A549 (cell line): ENCODE measurements at regions not wholly inside any gene's neighbourhood (a gene's known extent, or its start where the extent isn't known, plus 50 kb on each side); places are given as distances from the start of the nearest gene placed in this dataset.

ENCODE experiments used
- CHD2 ChIP-seq: fragments of 150-350 bp; IDR thresholded peaks from 2 replicates; pipeline ENCODE4 v1.6.1; 2014; ENCODE audit warnings: low read length; ENCODE audit not compliant: partially characterized antibody
- EP300 ChIP-seq, 2 experiments: fragments of >200 bp; sonication (Bioruptor Twin); formaldehyde crosslinking; IDR thresholded peaks; 2 replicates in 1 of 2; 3 replicates in 1 of 2; pipeline ENCODE4 v1.6.1; 2016 to 2017
- ESRRA ChIP-seq: fragments of 150-350 bp; IDR thresholded peaks from 2 replicates; pipeline ENCODE4 v1.6.1; 2014; ENCODE audit warnings: mild to moderate bottlenecking, low read length, borderline replicate concordance
- MAX ChIP-seq: IDR thresholded peaks from 2 replicates; pipeline ENCODE4 v1.6.1; 2012
- POLR2A ChIP-seq: IDR thresholded peaks from 2 replicates; pipeline ENCODE4 v1.6.1; 2012; ENCODE audit warnings: mild to moderate bottlenecking, low read length
- SMC3 ChIP-seq: fragments of >200 bp; sonication (Bioruptor Twin); formaldehyde crosslinking; IDR thresholded peaks from 3 replicates; pipeline ENCODE4 v1.6.1; 2018; ENCODE audit warnings: inconsistent platforms
- TF ChIP-seq, protein P1 (sequence below): fragments of >200 bp; sonication (Bioruptor Twin); formaldehyde crosslinking; IDR thresholded peaks from 3 replicates; pipeline ENCODE4 v1.5.1; 2016

GRCh38 chr1:100628631-100629081 is 90.7 kb downstream of the GPR88 start:
- TF ChIP-seq, protein P1, sequence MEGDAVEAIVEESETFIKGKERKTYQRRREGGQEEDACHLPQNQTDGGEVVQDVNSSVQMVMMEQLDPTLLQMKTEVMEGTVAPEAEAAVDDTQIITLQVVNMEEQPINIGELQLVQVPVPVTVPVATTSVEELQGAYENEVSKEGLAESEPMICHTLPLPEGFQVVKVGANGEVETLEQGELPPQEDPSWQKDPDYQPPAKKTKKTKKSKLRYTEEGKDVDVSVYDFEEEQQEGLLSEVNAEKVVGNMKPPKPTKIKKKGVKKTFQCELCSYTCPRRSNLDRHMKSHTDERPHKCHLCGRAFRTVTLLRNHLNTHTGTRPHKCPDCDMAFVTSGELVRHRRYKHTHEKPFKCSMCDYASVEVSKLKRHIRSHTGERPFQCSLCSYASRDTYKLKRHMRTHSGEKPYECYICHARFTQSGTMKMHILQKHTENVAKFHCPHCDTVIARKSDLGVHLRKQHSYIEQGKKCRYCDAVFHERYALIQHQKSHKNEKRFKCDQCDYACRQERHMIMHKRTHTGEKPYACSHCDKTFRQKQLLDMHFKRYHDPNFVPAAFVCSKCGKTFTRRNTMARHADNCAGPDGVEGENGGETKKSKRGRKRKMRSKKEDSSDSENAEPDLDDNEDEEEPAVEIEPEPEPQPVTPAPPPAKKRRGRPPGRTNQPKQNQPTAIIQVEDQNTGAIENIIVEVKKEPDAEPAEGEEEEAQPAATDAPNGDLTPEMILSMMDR = no peak
- TF ChIP-seq MAX (no peak), POLR2A (no peak), ESRRA (no peak), CHD2 (no peak), EP300 (IDR thresholded peaks at IDR 0.05) (no peak), SMC3 (no peak)
